DMS153 (cell line): ENCODE measurements at regions not wholly inside any gene's neighbourhood (a gene's known extent, or its start where the extent isn't known, plus 50 kb on each side); places are given as distances from the start of the nearest gene placed in this dataset.
A peak's percentile ranks its signal among the peaks of the same experiment; 100 is the strongest.
"Not testable (repeated sequence)": the region's sequence is repeated elsewhere in the genome, so short reads cannot be mapped to it uniquely, and the experiment has no call there.

Experiments used
- DNase-seq: peaks from one replicate; lab custom pipeline; 2025; lab: John Stamatoyannopoulos, UW

DNA sequence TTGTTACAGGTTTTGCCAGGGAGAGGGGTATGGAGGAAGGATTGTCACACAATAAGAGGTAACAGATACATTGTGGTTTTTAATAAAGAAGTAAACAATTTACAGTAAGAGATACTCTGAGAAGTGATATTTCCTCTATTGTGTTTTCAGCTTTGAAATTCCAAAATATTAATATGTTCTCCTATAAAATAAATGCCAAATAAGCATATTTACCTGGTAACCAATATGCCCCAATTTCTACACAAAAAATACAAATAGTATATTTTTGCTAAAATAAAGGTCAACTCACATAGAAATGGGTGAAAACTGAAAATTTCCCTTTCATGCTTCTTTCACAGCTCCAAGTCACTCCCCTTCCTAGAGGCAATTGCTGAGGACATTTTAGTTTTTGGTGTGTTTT lies 437.4 kb upstream of the UBE2E2 start:
- DNase-seq: no peak

DNA sequence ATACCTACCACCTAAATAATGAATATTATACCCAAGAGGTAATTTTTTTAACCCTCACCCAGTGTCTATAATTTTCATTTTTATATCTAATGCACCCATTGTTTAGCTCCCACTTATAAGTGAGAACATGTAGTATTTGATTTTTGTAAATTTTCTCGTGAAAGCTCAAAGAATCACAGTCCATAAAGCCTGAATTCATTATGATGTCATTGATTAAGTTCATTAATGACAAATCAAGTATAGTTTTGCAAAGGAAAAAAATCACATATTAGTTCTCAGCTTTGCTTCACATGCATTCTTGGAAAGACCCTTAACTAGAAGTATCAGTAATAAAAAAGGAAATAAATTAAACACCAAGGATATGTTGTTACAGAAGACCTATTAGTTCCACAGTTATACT lies 425.3 kb upstream of the UBE2E2 start:
- no peak for DNase-seq

DNA sequence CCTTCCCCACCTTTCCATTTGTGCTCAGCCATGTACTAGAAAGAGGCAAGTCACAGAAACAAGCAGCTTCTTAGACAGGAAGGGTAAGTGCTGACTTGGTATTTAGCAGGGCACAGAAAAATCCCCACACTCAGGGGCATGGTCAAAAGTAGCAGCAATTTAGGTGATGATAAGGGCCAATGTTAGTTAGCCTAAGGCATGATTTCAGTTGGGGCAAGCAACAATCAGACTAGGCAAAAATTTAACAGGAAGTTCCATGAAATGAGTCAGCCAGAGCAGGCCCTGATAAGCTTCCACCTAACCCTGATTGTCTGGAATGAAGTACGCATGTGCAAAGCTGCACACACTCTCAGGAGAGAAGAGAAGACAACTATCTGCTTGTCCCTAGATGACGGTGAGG lies 423.4 kb upstream of the UBE2E2 start:
- DNase-seq: no peak

DNA sequence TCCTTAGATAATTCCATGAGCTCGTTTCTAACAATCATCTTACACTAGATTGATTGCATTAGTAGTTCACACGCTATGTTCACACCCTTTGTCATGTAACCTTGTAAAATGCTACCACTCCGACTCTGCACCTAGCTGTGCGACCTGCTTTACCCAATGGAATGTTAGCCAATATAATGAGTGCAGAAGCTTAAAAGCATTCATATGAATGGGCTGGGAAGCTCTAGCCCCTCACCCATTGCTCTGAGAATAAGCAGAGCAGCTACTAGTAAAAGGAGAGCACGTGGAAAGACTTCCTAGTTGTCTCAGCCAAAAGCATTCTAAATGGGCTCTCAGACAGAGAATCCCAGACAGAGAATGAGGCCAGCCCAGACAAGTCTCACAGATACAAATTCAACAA lies 410.6 kb upstream of the UBE2E2 start:
- no peak for DNase-seq

DNA sequence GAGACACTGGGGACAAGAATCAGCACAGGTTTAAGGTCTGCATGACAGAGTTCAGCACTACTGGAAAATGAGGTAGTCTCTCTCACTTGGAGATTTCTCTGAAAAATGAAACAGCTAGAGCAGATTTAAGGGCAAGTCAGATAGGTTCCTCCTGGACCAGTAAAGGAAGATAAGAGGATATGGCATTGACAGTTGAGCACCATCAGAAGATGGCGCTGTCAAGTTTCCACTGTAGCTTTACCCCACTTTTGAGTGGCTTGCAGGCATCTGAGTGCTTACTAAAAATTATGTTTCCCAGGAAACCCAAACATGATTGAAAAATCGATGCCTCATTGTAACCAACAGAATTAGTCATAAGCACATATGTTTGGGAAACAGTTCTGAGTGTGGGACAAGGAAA lies 407.2 kb upstream of the UBE2E2 start:
- no peak for DNase-seq

DNA sequence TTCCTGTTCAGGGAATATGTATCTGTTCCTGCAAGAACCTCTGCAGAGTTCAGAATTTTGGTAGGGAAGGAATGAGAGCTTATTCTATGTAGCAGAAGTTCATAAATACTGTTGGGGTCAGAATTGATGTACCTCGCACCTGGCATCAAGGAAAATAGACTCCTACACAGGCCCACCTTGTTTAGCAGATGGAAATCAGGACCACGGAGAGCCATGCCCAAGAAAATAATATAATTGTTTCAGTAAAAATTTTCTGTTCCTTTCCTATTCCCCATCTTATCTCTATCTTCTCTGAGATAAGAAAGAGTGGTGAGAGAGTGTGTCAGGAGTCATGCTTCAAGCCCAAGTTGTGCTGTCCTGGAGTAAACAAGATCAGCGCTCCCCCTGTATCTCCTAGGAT lies 404.7 kb upstream of the UBE2E2 start:
- DNase-seq: no peak

DNA sequence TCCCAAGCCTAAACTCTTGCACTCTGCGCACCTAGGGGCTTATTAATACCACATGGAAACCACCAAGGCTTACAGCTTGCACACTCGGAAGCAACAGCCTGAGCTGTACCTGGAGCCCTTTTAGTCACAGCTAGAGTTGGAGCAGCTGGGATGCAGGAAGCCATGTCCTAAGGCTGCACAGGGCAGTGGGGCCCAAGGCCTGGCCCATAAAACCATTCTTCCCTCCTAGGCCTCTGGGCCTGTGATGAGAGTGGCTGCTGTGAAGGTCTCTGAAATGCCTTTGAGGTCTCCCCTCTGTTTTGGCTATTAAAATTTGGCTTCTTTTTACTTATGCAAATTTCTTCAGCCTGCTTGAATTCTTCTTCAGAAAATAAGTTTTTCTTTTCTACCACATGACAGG lies 383.9 kb upstream of the UBE2E2 start:
- no peak for DNase-seq

DNA sequence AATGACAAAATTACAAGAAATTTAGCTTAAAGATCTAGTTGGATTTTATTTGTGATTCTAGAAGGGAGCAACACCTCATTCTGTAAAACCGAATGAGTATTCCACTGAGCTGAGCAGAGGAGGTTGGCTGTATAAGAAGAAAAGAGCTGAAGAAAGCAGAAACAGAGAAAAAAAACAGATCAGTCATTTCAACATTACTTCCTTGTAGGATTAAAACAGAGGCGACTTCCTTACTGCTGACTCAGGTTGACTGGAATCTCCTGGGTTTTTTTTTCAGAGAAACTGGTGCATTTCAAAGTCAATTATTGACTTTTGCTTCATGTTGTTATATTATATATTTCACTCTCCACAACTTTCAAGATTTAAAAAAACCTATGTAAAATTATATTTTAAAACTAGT lies 368.1 kb upstream of the UBE2E2 start:
- no peak for DNase-seq

DNA sequence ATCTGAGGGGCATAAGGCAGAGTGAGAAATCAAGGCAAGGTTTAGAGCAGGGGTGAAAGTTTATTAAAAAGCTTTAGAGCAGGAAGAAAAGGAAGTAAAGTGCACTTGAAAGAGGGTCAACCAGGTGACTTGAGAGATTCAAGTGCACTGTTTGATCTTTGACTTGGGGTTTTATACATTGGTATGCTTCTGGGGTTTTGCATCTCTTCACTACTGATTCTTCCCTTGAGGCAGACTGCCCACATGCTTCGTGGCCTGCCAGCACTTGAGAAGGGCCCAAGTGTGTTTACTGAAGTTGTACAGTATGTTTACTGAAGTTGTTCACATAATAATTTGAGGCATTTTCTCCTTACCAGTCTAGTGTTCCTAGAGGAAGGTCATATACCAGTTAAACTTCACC lies 367.0 kb upstream of the UBE2E2 start:
- DNase-seq: no peak

DNA sequence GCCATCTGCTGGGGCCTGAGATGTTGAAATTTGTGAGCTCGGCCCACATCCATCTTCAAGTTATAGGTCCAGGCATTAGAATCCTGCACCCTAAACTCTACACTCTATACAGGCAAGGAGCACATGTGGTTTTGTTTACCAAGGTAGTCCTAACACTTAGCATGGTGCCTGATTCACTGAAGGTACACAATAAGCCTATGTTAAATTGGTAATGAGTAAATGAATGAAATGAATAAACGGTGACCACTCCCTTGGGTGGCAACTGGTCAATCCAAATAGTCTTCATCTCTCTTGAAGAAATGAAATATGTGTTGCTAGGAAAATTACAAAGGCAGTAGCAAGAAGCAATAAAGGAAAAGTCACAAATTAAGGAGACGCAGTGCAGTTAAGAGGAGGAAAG lies 359.3 kb upstream of the UBE2E2 start:
- no peak for DNase-seq

DNA sequence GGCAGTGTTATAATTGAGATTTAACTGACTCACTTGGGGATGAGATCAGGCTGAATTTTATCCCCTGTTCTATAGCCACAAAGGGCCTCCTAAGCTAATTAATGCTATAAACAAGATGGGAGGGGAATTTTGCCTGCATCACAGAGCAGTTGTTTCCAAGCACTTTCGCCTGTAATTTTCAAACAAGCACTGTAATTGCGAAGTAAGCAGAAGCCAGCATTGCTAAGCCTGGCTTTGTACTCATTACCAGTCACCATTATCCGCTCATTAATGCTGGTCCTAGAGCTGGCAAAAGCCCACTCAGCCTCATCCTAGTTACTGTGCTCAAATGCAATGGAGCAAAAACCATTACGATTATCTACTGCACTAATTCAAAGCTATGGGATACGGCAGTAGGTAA lies 356.6 kb upstream of the UBE2E2 start:
- no peak for DNase-seq

DNA sequence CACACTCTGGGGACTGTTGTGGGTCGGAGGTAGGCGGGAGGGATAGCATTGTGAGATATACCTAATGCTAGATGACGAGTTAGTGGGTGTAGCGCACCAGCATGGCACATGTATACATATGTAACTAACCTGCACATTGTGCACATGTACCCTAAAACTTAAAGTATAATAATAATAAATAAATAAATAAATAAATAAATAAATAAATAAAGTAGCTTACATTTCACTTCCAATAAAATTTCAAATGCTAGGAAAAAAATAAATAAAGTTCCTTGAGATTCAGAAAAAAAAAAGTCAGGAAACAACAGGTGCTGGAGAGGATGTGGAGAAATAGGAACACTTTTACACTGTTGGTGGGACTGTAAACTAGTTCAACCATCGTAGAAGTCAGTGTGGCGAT lies 353.5 kb upstream of the UBE2E2 start:
- DNase-seq: not testable (repeated sequence)

DNA sequence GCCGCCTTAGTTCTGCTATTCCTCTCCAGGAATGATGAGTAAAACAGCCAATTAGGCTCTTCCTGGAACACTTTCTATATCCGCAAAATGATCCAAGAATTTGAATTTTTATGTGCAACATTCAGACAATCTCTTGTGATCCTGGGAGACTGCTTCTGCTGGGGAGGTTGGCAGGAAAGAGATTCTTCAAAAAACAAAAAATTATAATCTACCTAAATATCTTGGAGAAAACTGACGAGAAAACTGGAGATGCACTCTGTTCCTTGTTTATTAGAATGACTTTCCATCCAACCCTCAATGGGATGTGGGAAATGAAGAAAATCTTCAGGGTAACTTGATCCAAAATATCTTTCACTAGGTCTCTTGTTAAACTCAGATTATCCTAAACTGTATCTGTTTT lies 346.3 kb upstream of the UBE2E2 start:
- DNase-seq: no peak

DNA sequence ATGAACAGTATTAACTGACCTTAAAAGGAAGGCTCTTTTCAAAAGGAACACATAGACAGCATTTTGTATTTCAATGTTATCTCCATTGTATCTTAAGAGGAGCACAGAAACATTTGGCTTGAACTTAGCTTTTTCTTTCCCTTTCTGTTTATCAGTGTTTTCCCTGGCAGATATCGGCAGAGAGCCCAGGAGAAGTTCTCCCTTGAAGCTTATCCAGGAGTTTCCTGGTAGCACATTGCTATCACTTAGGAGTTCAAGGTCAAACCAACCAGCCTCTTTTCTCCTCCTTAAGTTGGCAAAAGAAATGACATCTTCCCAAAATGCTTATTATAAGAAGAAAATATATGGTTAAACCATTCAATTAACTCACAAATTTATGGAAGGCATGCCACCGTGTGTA lies 344.6 kb upstream of the UBE2E2 start:
- no peak for DNase-seq

DNA sequence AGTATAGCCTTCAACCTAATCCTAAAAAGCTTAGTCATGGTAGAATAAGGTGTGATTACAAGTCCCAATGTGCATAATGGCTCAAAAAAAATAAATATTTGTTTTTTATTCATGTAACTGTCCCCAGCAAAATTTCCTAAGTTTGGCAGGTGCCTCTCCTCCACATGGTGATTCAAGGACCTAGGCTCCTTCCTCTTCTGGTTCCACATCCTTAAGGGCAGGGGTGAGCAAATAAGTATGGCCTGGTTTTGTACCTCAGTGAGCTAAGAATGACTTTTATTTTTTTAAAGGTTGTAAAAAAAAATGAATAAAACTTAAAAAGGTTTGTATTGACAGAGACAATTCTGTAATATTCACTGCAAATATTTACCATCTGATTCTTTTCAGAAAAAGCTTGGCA lies 343.5 kb upstream of the UBE2E2 start:
- no peak for DNase-seq

DNA sequence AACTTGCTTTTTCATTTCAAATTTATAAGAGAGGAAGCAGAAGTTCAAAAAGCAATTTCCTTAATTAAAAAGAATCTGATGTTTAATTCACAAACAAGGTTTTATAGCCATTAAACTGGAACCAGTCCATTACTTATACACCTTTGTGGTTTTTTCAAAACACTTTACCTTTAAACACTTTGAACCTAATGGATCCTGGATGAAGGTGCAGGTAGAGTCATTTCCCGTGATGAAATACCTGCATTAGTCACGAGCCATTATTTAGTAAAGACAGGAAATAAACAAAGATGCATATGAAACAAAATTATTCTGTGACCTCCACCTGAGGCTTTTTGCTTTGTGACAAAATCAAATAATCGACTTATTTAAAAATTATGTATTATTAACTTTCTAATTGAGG lies 341.7 kb upstream of the UBE2E2 start:
- DNase-seq: peak; percentile 5

DNA sequence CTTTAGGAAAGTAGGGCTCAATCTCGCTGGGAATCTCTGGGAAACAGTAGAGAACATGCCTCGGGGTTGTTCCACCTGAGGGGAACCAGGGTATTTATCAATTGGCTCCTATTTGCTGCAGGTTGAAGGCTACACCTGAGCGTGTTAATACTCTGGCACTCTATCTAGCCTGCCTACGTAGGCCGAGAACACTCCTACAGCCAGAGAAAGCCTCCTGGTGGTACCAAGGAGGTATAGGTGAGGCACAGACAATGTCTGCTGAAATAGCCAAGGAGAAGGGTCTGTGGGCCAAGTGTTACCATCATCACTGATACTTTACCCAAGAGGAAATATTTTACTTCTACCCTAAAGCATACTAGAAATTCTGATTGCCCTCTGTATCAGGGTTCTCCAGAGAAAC lies 341.0 kb upstream of the UBE2E2 start:
- no peak for DNase-seq

DNA sequence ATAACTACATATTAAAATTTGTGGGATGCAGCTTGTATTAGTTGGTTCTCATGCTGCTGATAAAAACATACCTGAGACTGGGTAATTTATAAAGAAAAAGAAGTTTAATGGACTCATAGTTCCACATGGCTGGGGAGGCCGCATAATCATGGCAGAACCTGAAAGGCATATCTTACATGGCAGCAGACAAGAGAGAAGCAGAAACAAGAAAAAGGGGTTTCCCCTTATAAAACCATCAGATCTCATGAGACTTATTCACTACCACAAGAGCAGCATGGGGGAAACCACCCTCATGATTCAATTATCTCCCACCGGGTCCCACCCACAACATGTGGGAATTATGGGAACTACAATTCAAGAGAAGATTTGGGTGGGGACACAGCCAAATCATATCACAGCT lies 320.3 kb upstream of the UBE2E2 start:
- DNase-seq: not testable (repeated sequence)

DNA sequence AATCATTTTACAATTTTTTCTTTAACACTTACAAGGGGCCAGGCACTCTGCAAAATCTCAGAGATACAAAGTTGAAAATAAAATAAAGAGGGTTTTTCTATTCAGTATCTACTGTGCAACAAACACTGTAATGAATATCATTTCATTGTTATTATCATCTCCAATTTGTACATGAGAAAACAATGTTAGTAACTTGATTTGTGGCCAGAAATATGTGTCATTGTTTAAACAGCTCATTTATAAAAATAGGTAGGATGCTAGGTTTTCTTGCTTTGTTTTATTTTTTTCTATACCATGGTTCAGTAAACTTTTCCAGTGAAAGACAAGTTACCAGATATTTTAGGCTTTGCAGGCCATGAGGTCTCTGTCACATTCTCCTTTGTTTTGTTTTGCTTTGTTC lies 318.1 kb upstream of the UBE2E2 start:
- DNase-seq: no peak

DNA sequence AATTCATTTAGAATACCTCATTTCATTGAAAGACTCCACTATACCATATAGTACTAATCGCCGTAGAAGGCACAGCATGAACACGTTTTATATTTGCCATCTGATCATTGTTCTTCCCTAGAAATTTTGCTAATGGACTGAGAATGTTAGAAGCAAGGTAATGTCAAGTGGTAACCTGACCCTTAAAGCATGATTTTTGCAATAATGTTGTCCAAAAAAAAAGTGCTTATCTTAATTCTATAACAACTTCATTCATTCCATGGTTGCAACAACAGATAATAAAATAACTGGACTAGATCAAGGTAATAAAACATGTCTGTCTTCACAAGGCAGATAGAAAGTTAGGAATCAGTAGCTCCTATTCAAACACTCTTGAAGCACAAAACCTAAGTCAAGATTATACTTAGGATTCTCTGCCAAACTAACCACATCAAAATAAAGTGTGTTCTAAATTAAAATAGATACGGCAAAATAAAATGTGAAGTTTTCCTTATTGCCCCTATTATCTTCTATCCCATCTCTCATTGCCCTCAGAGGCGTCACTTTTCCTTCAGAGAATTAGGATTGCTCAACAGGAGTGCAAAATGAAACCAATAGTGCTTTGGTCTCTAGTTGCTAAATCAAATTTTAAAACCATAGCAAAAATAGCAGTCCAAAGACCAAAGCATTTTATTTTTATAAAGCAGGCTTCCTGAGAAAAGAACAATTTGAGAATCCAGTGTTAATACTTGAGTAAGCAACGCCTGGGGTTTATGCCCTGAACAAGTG lies 317.4 kb upstream of the UBE2E2 start:
- no peak for DNase-seq

DNA sequence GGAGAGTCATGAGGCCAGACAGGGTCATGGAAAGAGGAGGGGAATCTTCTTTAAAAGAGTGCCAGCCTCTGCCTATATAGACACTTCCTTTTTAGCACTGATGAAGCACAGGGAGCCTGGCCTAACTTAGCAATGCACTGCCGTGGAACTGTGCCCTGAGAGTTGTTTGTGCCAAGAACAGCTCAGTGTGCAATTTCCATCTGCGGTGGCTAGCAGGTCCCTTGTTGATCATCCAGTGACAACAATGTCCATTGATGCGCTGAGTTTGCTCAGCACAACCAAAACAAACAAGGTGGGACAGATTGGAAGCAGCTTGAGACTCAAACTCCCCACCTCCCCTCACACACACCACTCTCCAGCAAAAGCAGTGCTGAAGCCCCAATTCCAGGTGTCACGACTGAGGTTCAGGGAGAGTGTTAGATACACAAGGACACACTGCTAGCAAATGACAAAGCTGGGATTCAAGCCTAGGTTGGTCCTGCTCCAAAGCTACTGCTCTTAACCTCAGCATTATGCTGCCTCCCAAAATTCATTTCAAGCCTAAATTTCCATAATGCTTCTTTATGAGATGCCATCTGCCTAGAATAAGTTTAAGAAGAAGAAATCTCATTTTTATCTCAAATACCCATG lies 316.6 kb upstream of the UBE2E2 start:
- DNase-seq: no peak

DNA sequence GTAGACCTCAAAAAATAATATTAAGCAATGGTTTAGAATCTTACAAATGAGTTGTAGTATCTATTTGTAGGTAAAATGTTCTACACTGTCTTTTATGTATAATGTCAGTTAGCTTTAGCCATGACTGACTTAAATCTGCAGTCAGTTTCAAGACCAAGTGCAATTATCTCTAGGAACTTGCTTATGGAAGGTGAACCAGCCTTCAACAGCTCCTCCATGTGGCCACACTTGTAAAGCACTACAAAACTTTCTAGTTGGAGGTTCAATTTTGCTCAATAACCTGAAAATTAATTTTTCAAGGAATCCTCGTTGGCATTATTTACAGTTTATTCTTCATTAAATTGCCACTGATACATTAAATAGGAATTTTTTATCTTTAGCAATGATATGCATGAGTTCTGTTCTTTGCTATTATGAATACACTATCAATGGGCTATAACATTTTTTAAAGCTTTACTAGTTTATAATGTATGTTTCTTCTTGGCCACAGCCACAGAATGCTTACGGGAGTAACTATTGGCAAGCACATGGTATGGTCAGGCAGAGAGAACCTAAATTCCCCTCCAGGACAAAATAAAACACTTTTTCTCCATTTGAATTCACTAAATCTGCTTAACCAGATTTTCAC lies 315.3 kb upstream of the UBE2E2 start:
- peak; percentile 13 for DNase-seq

DNA sequence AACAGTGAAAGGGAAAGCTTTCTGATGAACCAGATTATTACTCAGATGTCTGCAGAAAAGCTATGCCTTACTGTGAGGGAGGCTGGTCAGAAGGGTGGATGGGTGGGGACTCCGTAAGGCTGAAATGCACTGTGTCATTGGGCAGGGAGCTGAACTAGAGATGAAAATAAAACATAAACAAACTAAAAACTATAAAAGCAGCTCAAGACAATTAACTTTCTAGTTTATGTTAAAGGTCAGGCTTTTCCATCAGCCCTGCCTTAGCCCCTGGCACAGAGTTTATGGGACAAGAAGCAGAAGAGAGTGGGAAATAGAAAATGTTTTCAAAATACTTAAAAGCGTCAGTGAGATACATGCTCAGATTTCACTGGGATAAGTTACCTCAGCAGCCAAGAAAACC lies 310.0 kb upstream of the UBE2E2 start:
- no peak for DNase-seq
